ENCODE measurements at regions not wholly inside any gene's neighbourhood (a gene's known extent, or its start where the extent isn't known, plus 50 kb on each side); places are given as distances from the start of the nearest gene placed in this dataset.

DNA sequence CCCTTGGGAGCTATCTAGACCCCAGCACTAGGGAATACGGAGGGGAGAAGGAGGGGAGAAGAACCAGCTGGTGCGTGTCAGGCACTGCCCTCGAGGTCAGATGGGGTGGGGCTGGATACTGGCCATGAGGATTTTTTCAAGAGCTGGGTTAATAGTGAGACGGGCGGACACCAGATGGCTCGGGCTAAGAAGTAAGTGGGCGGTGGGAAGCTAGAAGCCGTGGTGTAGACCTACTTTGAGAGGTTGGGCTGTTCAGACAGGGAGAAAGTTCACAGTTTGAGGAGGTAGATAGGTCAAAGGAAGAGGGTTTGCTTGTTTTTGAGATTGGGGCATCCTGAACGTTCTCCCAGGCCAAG is 303.8 kb downstream of the SEC14L1 start:
- TF ChIP-seq SALL2 (CRISPR knock-in tag; IDR thresholded peaks at IDR 0.05), result no peak
- TF ChIP-seq, protein P1, sequence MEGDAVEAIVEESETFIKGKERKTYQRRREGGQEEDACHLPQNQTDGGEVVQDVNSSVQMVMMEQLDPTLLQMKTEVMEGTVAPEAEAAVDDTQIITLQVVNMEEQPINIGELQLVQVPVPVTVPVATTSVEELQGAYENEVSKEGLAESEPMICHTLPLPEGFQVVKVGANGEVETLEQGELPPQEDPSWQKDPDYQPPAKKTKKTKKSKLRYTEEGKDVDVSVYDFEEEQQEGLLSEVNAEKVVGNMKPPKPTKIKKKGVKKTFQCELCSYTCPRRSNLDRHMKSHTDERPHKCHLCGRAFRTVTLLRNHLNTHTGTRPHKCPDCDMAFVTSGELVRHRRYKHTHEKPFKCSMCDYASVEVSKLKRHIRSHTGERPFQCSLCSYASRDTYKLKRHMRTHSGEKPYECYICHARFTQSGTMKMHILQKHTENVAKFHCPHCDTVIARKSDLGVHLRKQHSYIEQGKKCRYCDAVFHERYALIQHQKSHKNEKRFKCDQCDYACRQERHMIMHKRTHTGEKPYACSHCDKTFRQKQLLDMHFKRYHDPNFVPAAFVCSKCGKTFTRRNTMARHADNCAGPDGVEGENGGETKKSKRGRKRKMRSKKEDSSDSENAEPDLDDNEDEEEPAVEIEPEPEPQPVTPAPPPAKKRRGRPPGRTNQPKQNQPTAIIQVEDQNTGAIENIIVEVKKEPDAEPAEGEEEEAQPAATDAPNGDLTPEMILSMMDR (CRISPR knock-in tag; IDR thresholded peaks at IDR 0.05), result no peak
- no peak for TF ChIP-seq EZH2 (conservative IDR thresholded peaks at IDR 0.05; ENCODE audit: low read depth, low read length)

Measured in HepG2 (cell line).